Effector memory CD8-positive, alpha-beta T cell (primary cell): ENCODE measurements at regions not wholly inside any gene's neighbourhood (a gene's known extent, or its start where the extent isn't known, plus 50 kb on each side); places are given as distances from the start of the nearest gene placed in this dataset.

ENCODE experiments used
- ATAC-seq: fragments of 150-1000 bp; cut with Tn5 transposase; replicated peaks from 2 replicates; pipeline ENCODE4 v1.10.0; 2021; ENCODE audit warnings: mild to moderate bottlenecking, moderate library complexity
- DNase-seq, 3 experiments: peaks; one replicate each; pipeline ENCODE4 v3.0.0; 2021
- H3K27ac Mint-ChIP-seq, 2 donors: one replicate each; pipeline ENCODE4 v1.8.0; 2022; ENCODE audit warnings: mild to moderate bottlenecking in 2 of 2, mixed read lengths in 2 of 2, moderate library complexity in 2 of 2
- H3K27me3 Mint-ChIP-seq, 2 donors: one replicate each; pipeline ENCODE4 v1.8.0; 2022; ENCODE audit warnings: mixed read lengths in 2 of 2
- H3K36me3 Mint-ChIP-seq: one replicate; pipeline ENCODE4 v1.8.0; 2022; ENCODE audit warnings: mild to moderate bottlenecking, moderate library complexity, mixed read lengths; ENCODE audit not compliant: insufficient read depth
- H3K4me1 Mint-ChIP-seq, 2 donors: one replicate each; pipeline ENCODE4 v1.8.0; 2022; ENCODE audit warnings: low read depth in 2 of 2, mixed read lengths in 2 of 2
- H3K4me3 Mint-ChIP-seq, 2 donors: one replicate each; pipeline ENCODE4 v1.8.0; 2022; ENCODE audit warnings: mild to moderate bottlenecking in 2 of 2, mixed read lengths in 2 of 2, moderate library complexity in 2 of 2
- H3K9me3 Mint-ChIP-seq, 2 donors: one replicate each; pipeline ENCODE4 v1.8.0; 2022; ENCODE audit warnings: mixed read lengths in 2 of 2

DNA sequence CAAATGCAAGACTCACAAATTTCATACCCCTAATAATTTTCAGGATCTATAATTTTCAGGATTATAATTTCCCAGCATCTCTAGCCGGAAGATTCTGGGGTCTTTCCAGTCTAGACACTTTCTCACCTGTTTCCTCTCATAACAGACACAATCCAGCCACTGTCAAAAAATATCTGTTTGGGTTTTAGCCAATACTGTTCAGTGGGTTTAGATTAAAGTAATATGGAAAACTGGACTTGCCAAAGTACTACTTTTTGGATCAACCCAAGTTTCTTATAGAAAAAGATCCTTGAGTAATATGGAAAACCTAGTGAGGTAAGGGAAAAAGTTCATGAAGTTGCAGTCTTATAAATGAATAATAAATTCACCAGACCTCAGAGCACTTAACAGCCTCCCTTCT is 62.1 kb upstream of the NEBL start:
- H3K4me3 Mint-ChIP-seq = no peak overlapping the region
- DNase-seq (no peak), ATAC-seq (no peak)
- H3K4me1 Mint-ChIP-seq = no peaks in the 10 kb centered on the region
- H3K27me3 Mint-ChIP-seq = no peaks in the 10 kb centered on the region
- no peaks in the 10 kb centered on the region for H3K9me3 Mint-ChIP-seq
- no peak overlapping the region for H3K27ac Mint-ChIP-seq
- H3K36me3 Mint-ChIP-seq = no peaks in the 10 kb centered on the region

DNA sequence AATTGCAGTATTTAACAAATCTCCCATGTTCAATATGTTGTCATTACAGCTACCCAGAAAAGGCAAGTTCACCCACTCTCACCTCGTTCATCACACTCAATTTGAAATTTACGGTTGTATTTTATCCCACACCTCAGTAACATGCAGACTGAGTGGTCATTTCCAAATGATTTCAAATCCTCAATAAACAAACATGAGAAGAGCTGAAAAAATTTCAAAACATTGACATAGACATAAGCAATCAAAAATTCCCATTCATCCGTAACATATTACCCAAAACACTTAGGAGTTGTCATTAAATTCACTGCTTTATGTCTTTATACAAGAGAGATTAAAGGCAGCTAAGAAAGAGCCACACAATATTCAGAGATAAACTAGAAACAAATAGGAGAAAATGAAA is 61.7 kb upstream of the NEBL start:
- Mint-ChIP-seq H3K27ac (no peak overlapping the region), H3K4me3 (no peak overlapping the region), H3K9me3 (no peaks in the 10 kb centered on the region), H3K27me3 (no peaks in the 10 kb centered on the region), H3K4me1 (no peaks in the 10 kb centered on the region), H3K36me3 (no peaks in the 10 kb centered on the region)
- no peak for DNase-seq
- no peak for ATAC-seq

DNA sequence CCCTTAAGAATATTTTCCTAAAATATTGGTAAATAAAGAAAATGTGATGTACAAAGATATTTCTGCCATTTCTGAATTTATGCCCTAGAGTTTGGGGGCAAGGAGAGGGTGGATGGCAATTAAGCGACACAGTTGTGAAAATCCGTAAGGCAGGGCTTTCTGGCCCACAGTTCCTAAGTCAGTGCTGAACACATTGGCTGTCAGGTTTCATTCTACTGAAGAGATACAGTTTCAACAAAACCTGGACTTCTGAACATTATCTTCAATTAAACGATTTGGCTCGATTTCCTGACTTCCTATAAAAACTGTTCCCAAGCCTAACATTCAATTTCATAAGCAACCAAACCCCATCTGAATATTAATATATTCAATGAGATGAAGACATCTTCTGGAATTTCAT is 61.1 kb upstream of the NEBL start:
- Mint-ChIP-seq H3K27ac (no peak overlapping the region), H3K27me3 (no peaks in the 10 kb centered on the region), H3K36me3 (no peaks in the 10 kb centered on the region), H3K9me3 (no peaks in the 10 kb centered on the region), H3K4me3 (no peak overlapping the region), H3K4me1 (no peaks in the 10 kb centered on the region)
- DNase-seq (no peak), ATAC-seq (no peak)

DNA sequence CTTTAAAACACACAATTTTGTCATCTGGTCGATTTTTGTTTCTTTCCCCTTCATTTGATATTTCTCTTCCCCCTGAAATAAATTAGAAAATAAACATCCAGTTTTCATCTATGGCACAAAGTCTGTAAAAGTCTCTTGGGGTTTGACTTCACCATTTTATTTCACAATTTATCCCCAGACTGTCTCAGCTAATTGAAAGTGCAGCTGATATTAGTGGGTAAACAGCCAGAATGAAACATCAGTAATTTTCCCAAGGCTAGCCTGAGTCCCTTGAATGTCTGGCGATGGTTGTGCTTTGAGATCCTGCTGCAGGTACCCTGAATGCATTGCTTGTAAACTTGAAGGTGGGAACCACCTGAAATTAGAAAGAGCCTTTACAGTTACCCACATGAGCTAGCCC is 60.6 kb upstream of the NEBL start:
- no peak overlapping the region for H3K4me3 Mint-ChIP-seq
- H3K36me3 Mint-ChIP-seq = no peaks in the 10 kb centered on the region
- ATAC-seq (no peak), DNase-seq (no peak)
- H3K27ac Mint-ChIP-seq = no peak overlapping the region
- H3K4me1 Mint-ChIP-seq = no peaks in the 10 kb centered on the region
- no peaks in the 10 kb centered on the region for H3K9me3 Mint-ChIP-seq
- H3K27me3 Mint-ChIP-seq = no peaks in the 10 kb centered on the region

DNA sequence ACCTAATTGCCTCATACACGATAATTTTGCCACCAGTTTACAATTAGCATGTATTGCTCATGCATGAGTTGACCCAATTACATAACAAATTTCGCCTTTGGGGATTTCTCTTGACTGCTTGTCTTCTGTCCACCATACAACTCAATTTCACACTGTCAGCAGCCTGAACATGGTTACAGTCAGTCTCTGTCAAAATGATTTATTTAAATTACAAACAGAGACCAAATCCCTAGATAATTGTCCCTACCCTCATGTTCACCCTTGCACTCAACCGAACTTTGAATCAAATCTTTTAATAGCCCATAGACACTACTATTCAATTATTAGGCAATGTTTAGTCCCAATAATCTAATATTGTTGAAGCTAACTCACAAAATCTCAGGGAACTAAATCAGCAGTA is 59.7 kb upstream of the NEBL start:
- Mint-ChIP-seq H3K36me3 (no peaks in the 10 kb centered on the region), H3K27ac (no peak overlapping the region), H3K27me3 (no peaks in the 10 kb centered on the region), H3K9me3 (no peaks in the 10 kb centered on the region), H3K4me3 (no peak overlapping the region), H3K4me1 (no peaks in the 10 kb centered on the region)
- no peak for ATAC-seq
- no peak for DNase-seq

DNA sequence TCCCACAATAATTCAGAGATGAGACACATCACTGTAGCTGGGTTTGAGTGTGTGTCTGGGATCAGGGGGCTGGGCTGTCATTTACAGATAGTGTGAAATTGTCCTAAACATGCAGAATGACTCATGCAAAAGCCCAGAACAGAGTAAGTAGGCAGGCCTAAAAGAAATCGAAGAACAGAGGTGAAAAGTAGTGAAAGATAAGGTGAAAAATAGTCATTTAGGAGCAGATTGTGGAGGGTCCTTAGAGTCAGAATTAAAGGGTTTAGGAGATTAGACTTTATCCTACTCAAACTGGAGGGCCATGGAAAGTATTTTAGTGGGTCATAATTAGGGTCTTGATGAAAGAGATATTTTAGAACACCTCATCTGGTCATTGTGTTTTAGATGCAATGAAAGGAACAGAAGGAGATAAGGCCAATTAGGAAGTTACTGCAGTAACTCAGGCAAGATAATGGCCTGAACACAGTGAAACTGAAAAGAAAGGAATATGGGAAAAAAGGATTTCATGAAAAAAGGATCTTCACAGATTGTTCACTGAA is 58.3 kb upstream of the NEBL start:
- Mint-ChIP-seq H3K9me3 (no peaks in the 10 kb centered on the region), H3K36me3 (no peaks in the 10 kb centered on the region), H3K27me3 (no peaks in the 10 kb centered on the region), H3K27ac (no peak overlapping the region), H3K4me1 (no peaks in the 10 kb centered on the region), H3K4me3 (no peak overlapping the region)
- no peak for DNase-seq
- ATAC-seq = no peak

DNA sequence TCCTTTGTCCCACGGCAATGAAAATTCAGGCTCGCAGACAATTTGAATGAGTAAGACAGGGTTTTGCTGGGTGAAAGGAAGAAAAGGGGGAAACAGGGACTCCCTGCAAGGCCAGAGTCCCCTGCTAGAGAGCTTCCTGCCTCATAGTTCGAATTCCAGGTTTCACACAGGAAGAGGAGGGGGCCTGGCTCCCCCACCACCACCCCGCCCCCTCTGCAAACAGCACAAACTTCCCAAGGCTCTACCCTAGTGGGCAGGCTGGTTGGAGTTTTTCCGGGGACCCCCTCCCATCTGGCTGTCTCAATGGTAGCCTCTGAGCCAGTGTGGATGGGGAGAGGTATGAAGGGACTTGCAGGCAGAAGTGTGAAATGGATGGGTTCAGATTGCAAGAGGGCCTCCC is 57.4 kb upstream of the NEBL start:
- Mint-ChIP-seq H3K36me3 (no peaks in the 10 kb centered on the region), H3K27me3 (no peaks in the 10 kb centered on the region), H3K27ac (no peak overlapping the region), H3K4me3 (no peak overlapping the region), H3K4me1 (no peaks in the 10 kb centered on the region), H3K9me3 (no peaks in the 10 kb centered on the region)
- no peak for ATAC-seq
- DNase-seq = no peak

DNA sequence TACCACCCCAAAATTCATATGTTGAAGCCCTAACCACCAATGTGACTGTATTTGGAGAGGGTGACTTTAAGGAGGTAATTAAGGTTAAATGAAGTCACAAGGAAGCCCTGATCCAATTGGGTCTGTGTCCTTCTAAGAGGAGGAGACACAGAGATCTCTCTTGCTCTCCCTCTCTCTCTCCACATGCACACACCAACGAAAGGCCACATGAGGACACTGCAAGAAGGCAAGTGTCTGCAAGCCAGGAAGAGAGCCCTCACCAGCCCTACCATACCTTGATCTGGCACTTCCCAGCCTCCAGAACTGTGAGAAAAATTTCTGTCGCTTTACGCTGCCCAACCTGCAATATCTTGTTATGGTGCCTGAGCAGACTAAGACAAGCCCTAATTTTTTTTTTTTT is 56.0 kb upstream of the NEBL start:
- no peaks in the 10 kb centered on the region for H3K4me1 Mint-ChIP-seq
- DNase-seq (no peak), ATAC-seq (no peak)
- H3K36me3 Mint-ChIP-seq = no peaks in the 10 kb centered on the region
- H3K4me3 Mint-ChIP-seq = no peak overlapping the region
- no peaks in the 10 kb centered on the region for H3K27me3 Mint-ChIP-seq
- no peak overlapping the region for H3K27ac Mint-ChIP-seq
- no peaks in the 10 kb centered on the region for H3K9me3 Mint-ChIP-seq

DNA sequence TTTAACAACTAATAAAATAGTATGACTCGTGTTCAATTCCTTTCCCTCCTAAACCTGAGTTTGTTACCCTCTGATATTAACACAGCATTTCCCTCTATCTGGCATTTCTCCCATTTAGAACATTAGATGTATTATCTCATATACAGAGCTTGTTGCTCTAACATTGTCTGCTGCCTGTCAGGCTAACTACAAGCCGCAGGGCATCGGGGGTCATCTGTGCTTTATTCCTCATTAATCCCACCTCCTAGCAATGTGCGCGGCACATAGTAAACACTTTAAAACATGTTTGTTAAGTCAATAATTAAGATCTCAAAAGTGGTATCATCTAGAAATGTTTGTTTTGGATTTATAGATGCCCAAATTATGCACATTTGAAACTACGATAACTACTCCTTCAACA is 52.9 kb upstream of the NEBL start:
- no peak overlapping the region for H3K4me3 Mint-ChIP-seq
- peaks cover 0 to 6% of the 10 kb centered on the region in 2 donors for H3K9me3 Mint-ChIP-seq
- no peaks in the 10 kb centered on the region for H3K4me1 Mint-ChIP-seq
- ATAC-seq (no peak), DNase-seq (no peak)
- H3K27me3 Mint-ChIP-seq = no peaks in the 10 kb centered on the region
- H3K36me3 Mint-ChIP-seq = no peaks in the 10 kb centered on the region
- H3K27ac Mint-ChIP-seq = no peak overlapping the region

DNA sequence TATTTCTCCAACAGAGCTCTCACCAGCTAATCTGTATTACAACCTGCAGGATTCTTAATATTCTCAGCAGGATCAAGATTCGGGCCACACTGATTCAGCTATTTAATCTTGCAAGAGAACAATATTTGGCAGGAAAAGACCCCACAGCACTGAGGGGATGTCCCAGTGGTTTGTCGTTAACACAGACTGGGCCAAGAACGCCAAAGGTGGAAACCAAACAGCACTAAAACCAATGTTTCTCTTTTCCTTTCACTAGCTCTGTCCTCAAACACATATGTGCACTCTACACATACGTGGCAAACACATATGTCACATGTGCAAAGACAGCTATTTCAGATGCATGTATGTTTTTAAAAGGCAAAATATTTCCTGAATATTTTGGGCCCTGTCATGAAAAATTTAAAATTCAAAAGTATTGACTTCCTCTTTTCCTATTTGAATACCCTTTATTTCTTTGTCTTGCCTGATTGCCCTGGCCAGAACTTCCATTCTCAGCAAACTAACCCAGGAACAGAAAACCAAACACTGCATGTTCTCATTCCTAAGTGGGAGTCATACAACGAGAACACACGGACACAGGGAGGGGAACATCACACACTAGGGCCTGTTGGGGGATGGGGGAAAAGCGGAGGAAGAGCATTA is 51.7 kb upstream of the NEBL start:
- H3K36me3 Mint-ChIP-seq = no peaks in the 10 kb centered on the region
- no peaks in the 10 kb centered on the region for H3K4me1 Mint-ChIP-seq
- H3K9me3 Mint-ChIP-seq = peaks cover 0 to 6% of the 10 kb centered on the region in 2 donors
- no peak overlapping the region for H3K4me3 Mint-ChIP-seq
- ATAC-seq (no peak), DNase-seq (no peak)
- no peaks in the 10 kb centered on the region for H3K27me3 Mint-ChIP-seq
- H3K27ac Mint-ChIP-seq = no peak overlapping the region
